HEK293 (cell line): ENCODE measurements at regions not wholly inside any gene's neighbourhood (a gene's known extent, or its start where the extent isn't known, plus 50 kb on each side); places are given as distances from the start of the nearest gene placed in this dataset.

Experiments used
- CTCF ChIA-PET: fragments of 350-600 bp; formaldehyde crosslinking; extraction: SDS; loops from one replicate; lab custom pipeline; 2021; ENCODE audit warnings: antibody characterized with exemption; lab: Yijun Ruan, JAX
- POLR2A ChIA-PET: fragments of 300-600 bp; formaldehyde crosslinking; extraction: SDS; loops from one replicate; lab custom pipeline; 2020; ENCODE audit warnings: antibody characterized with exemption, inconsistent platforms; lab: Yijun Ruan, JAX
- H3K27ac ChIP-seq: fragments of 200-500 bp; sonication (Bioruptor generic); 2 replicates; pipeline ENCODE4 v1.5.1; 2014; ENCODE audit warnings: low read depth, low read length, control low read depth, inconsistent platforms; ENCODE audit errors: extremely low read depth
- H3K36me3 ChIP-seq, 2 experiments: fragments of 200-500 bp in 1 of 2; sonication (Bioruptor generic) in 1 of 2; 1 replicate in 1 of 2; 2 replicates in 1 of 2; pipeline ENCODE4 v1.5.1; 2014 to 2017; ENCODE audit warnings: inconsistent platforms in 2 of 2, low read length in 2 of 2; ENCODE audit not compliant: control insufficient read depth in 2 of 2, insufficient read depth in 1 of 2
- H3K4me1 ChIP-seq: fragments of 200-500 bp; sonication (Bioruptor generic); 2 replicates; pipeline ENCODE4 v1.5.1; 2014; ENCODE audit warnings: mild to moderate bottlenecking, low read length, inconsistent platforms; ENCODE audit not compliant: control insufficient read depth, insufficient read depth
- H3K4me3 ChIP-seq: 2 replicates; pipeline ENCODE4 v1.5.1; 2011; ENCODE audit warnings: low read depth, mild to moderate bottlenecking, control low read depth, low read length, moderate library complexity
- H3K9me3 ChIP-seq: fragments of 200-500 bp; sonication (Bioruptor generic); 2 replicates; pipeline ENCODE4 v1.5.1; 2014; ENCODE audit warnings: low read depth, low read length, inconsistent platforms; ENCODE audit not compliant: control insufficient read depth, insufficient read depth
- BCL11A ChIP-seq: fragments of 450-650 bp; formaldehyde crosslinking; IDR thresholded peaks from 2 replicates; pipeline ENCODE4 v1.5.1; 2016; ENCODE audit warnings: low read depth, missing biosample characterization, missing genetic modification characterization
- HIC1 ChIP-seq: fragments of 450-650 bp; formaldehyde crosslinking; IDR thresholded peaks from 2 replicates; pipeline ENCODE4 v1.5.1; 2016; ENCODE audit warnings: missing biosample characterization, missing genetic modification characterization
- KLF17 ChIP-seq: fragments of 450-650 bp; formaldehyde crosslinking; IDR thresholded peaks from 2 replicates; pipeline ENCODE4 v1.5.1; 2016; ENCODE audit warnings: missing biosample characterization, missing genetic modification characterization
- MYNN ChIP-seq: fragments of 450-650 bp; formaldehyde crosslinking; IDR thresholded peaks from 2 replicates; pipeline ENCODE4 v1.5.1; 2016; ENCODE audit warnings: missing biosample characterization, missing genetic modification characterization, borderline replicate concordance
- SCRT1 ChIP-seq: fragments of 450-650 bp; formaldehyde crosslinking; IDR thresholded peaks from 2 replicates; pipeline ENCODE4 v1.5.1; 2016; ENCODE audit warnings: missing biosample characterization, missing genetic modification characterization, borderline replicate concordance
- SCRT2 ChIP-seq: fragments of 450-650 bp; formaldehyde crosslinking; IDR thresholded peaks from 2 replicates; pipeline ENCODE4 v1.5.1; 2016; ENCODE audit warnings: missing biosample characterization, missing genetic modification characterization
- SP2 ChIP-seq: fragments of 450-650 bp; formaldehyde crosslinking; IDR thresholded peaks from 2 replicates; pipeline ENCODE4 v1.5.1; 2016; ENCODE audit warnings: missing biosample characterization, missing genetic modification characterization
- YY1 ChIP-seq: fragments of 450-650 bp; formaldehyde crosslinking; IDR thresholded peaks from 2 replicates; pipeline ENCODE4 v1.5.1; 2018; ENCODE audit warnings: missing biosample characterization, missing genetic modification characterization
- ZBTB48 ChIP-seq: fragments of 450-650 bp; formaldehyde crosslinking; IDR thresholded peaks from 2 replicates; pipeline ENCODE4 v1.5.1; 2016; ENCODE audit warnings: missing biosample characterization, missing genetic modification characterization
- ZBTB7A ChIP-seq: fragments of 450-650 bp; formaldehyde crosslinking; IDR thresholded peaks from 2 replicates; pipeline ENCODE4 v1.5.1; 2016; ENCODE audit warnings: low read depth, missing biosample characterization, missing genetic modification characterization
- ZNF16 ChIP-seq: fragments of 450-650 bp; formaldehyde crosslinking; IDR thresholded peaks from 2 replicates; pipeline ENCODE4 v1.5.1; 2016; ENCODE audit warnings: low read depth, missing biosample characterization, missing genetic modification characterization
- ZNF169 ChIP-seq: fragments of 450-650 bp; formaldehyde crosslinking; IDR thresholded peaks from 2 replicates; pipeline ENCODE4 v1.5.1; 2016; ENCODE audit warnings: missing biosample characterization, missing genetic modification characterization
- ZNF19 ChIP-seq: fragments of 450-650 bp; formaldehyde crosslinking; IDR thresholded peaks from 2 replicates; pipeline ENCODE4; 2016; ENCODE audit warnings: missing biosample characterization, missing genetic modification characterization, low read depth
- ZNF248 ChIP-seq: fragments of 450-650 bp; formaldehyde crosslinking; IDR thresholded peaks from 2 replicates; pipeline ENCODE4 v1.5.1; 2017; ENCODE audit warnings: missing biosample characterization, missing genetic modification characterization
- ZNF292 ChIP-seq: fragments of 450-650 bp; formaldehyde crosslinking; IDR thresholded peaks from 2 replicates; pipeline ENCODE4 v1.5.1; 2016; ENCODE audit warnings: low read depth, missing biosample characterization, missing genetic modification characterization, borderline replicate concordance
- ZNF398 ChIP-seq: fragments of 450-650 bp; formaldehyde crosslinking; IDR thresholded peaks from 2 replicates; pipeline ENCODE4 v1.5.1; 2017; ENCODE audit warnings: missing biosample characterization, missing genetic modification characterization
- ZNF423 ChIP-seq: fragments of 450-650 bp; formaldehyde crosslinking; IDR thresholded peaks from 2 replicates; pipeline ENCODE4 v1.5.1; 2016; ENCODE audit warnings: missing biosample characterization, missing genetic modification characterization
- ZNF501 ChIP-seq: fragments of 450-650 bp; formaldehyde crosslinking; IDR thresholded peaks from 2 replicates; pipeline ENCODE4 v1.5.1; 2016; ENCODE audit warnings: missing biosample characterization, missing genetic modification characterization
- ZNF610 ChIP-seq: fragments of 450-650 bp; formaldehyde crosslinking; IDR thresholded peaks from 2 replicates; pipeline ENCODE4 v1.5.1; 2016; ENCODE audit warnings: missing biosample characterization, missing genetic modification characterization, borderline replicate concordance
- ZNF791 ChIP-seq: fragments of 450-650 bp; formaldehyde crosslinking; IDR thresholded peaks from 2 replicates; pipeline ENCODE4 v1.5.1; 2016; ENCODE audit warnings: missing biosample characterization, missing genetic modification characterization
- ZNF792 ChIP-seq: fragments of 450-650 bp; formaldehyde crosslinking; IDR thresholded peaks from 2 replicates; pipeline ENCODE4 v1.5.1; 2016; ENCODE audit warnings: missing biosample characterization, missing genetic modification characterization
- ZXDB ChIP-seq: fragments of 450-650 bp; formaldehyde crosslinking; IDR thresholded peaks from 2 replicates; pipeline ENCODE4 v1.5.1; 2016; ENCODE audit warnings: missing biosample characterization, missing genetic modification characterization
- TF ChIP-seq, protein P1 (sequence below): fragments of 450-650 bp; formaldehyde crosslinking; IDR thresholded peaks from 2 replicates; pipeline ENCODE4; 2016; ENCODE audit warnings: missing biosample characterization, missing genetic modification characterization
- TF ChIP-seq, protein P2 (sequence below): fragments of 450-650 bp; formaldehyde crosslinking; IDR thresholded peaks from 2 replicates; pipeline ENCODE4 v1.5.1; 2016; ENCODE audit warnings: missing biosample characterization, missing genetic modification characterization
- TF ChIP-seq, protein P3 (sequence below): fragments of 450-650 bp; formaldehyde crosslinking; IDR thresholded peaks from 2 replicates; pipeline ENCODE4 v1.5.1; 2016; ENCODE audit warnings: missing biosample characterization, missing genetic modification characterization

DNA sequence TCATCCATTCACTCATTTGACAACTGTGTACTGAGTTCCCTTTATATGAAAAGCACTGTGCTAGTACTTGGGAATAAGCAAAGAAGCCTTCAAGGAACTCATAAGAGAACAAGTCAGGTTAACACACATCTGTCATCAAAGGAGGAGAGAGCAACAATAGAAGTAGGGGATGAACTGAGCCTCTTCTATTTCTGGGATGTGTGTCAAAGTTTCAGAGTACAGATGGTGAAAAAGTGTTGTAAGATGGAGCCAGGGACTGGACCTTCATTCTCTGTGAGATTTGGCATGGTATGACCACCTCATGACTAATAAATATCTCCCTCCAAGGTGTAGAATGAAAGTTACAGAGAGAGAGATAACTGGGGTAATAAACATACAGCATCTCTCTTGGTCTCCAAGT, 349.8 kb upstream of the PLET1 start:
- H3K27ac ChIP-seq = no peak overlapping the region
- no peaks in the 10 kb centered on the region for H3K36me3 ChIP-seq
- H3K4me1 ChIP-seq = no peaks in the 10 kb centered on the region
- no peak overlapping the region for H3K4me3 ChIP-seq
- ChIA-PET CTCF (no interaction called here), POLR2A (no interaction called here)
- TF ChIP-seq ZNF248 (tag by site-specific recombination) (no peak), ZNF423 (tag by site-specific recombination) (no peak), SCRT2 (tag by site-specific recombination) (no peak), ZNF16 (tag by site-specific recombination) (no peak), ZNF501 (tag by site-specific recombination) (no peak), ZNF792 (tag by site-specific recombination) (no peak), ZNF19 (no peak), ZBTB48 (tag by site-specific recombination) (no peak), HIC1 (tag by site-specific recombination) (no peak), ZNF610 (tag by site-specific recombination) (no peak)
- TF ChIP-seq, protein P1, sequence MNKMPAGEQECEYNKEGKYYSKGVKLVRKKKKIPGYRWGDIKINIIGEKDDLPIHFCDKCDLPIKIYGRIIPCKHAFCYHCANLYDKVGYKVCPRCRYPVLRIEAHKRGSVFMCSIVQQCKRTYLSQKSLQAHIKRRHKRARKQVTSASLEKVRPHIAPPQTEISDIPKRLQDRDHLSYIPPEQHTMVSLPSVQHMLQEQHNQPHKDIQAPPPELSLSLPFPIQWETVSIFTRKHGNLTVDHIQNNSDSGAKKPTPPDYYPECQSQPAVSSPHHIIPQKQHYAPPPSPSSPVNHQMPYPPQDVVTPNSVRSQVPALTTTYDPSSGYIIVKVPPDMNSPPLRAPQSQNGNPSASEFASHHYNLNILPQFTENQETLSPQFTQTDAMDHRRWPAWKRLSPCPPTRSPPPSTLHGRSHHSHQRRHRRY (tag by site-specific recombination) = no peak
- H3K9me3 ChIP-seq = no peaks in the 10 kb centered on the region

DNA sequence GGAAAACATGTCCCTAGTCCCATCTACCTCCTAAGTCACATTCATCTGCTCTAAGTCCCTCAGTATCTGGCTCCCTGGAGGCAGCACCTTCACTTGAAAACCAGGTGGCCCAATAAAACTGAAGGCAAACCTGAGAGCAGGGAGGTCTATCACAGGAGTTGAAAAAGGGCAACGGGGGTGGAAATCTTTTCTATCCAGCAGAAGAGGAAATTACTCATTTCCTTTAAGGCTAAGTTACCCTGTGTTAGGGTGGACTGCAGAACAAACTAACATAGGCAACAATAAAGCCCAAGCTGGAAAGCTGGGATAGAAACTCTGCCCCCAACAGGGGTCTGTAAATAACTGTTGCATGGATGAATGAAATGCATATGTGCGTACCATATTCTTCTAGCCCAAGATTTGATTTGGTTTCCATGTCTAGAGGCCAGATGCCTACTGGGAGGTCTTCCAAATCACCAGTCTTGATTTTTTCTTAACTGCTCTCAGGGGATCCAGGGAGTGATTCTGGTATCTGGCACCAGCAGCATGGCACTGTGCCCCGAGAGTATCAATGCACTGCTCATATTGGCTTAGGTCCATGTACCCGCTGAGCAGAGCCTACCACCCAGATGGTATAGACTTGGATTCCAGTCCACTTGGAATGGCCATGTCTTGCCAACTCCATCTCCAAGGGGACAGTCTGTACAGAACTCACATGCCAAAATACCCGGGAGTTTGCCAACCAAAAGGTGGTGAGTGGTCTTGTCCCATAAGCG, 350.0 kb upstream of the NCAM1 start:
- Histone ChIP-seq H3K4me3 (no peak overlapping the region), H3K36me3 (no peaks in the 10 kb centered on the region)
- POLR2A ChIA-PET = no interaction called here

More for the DNA sequence above, 350.0 kb upstream of the NCAM1 start:
- no peak overlapping the region for H3K27ac ChIP-seq
- H3K4me1 ChIP-seq = no peaks in the 10 kb centered on the region
- CTCF ChIA-PET = no interaction called here
- TF ChIP-seq, protein P2, sequence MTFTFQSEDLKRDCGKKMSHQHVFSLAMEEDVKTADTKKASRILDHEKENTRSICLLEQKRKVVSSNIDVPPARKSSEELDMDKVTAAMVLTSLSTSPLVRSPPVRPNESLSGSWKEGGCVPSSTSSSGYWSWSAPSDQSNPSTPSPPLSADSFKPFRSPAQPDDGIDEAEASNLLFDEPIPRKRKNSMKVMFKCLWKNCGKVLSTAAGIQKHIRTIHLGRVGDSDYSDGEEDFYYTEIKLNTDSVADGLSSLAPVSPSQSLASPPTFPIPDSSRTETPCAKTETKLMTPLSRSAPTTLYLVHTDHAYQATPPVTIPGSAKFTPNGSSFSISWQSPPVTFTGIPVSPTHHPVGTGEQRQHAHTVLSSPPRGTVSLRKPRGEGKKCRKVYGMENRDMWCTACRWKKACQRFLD (tag by site-specific recombination) = no peak
- TF ChIP-seq SP2 (tag by site-specific recombination) (no peak), KLF17 (no peak), BCL11A (no peak), SCRT1 (tag by site-specific recombination) (no peak), ZNF791 (tag by site-specific recombination) (no peak), YY1 (tag by site-specific recombination) (no peak), ZNF398 (tag by site-specific recombination) (no peak), ZXDB (tag by site-specific recombination) (no peak), MYNN (tag by site-specific recombination) (no peak), ZNF292 (tag by site-specific recombination) (no peak), ZBTB7A (tag by site-specific recombination) (no peak), ZNF169 (tag by site-specific recombination) (no peak)
- TF ChIP-seq, protein P3, sequence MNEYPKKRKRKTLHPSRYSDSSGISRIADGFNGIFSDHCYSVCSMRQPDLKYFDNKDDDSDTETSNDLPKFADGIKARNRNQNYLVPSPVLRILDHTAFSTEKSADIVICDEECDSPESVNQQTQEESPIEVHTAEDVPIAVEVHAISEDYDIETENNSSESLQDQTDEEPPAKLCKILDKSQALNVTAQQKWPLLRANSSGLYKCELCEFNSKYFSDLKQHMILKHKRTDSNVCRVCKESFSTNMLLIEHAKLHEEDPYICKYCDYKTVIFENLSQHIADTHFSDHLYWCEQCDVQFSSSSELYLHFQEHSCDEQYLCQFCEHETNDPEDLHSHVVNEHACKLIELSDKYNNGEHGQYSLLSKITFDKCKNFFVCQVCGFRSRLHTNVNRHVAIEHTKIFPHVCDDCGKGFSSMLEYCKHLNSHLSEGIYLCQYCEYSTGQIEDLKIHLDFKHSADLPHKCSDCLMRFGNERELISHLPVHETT = no peak
- TF ChIP-seq, all 188 proteins: peak for 0
- no peaks in the 10 kb centered on the region for H3K9me3 ChIP-seq
